ENCODE measurements at regions not wholly inside any gene's neighbourhood (a gene's known extent, or its start where the extent isn't known, plus 50 kb on each side); places are given as distances from the start of the nearest gene placed in this dataset.

DNA sequence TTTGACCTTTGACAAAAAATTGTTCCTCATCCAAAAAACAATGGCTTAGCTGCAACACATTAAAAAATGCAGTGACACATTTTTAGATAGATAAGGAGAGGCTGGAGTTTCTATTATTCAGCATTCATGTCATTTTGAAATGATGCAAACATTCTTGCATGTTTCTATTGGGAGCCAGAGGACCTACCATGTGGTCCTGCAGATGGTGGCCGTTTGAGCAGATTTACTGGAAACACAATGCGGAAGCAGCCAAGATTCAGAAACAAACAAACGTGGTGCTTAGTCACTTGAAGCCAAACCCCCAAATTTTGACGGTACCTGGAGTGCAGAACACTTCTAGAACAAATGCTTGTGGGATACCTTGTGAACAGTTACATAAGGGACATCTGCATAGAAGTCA lies 456.7 kb downstream of the PCDH18 start:
- no peak for DNase-seq (ENCODE audit: low read depth)
- TF ChIP-seq, protein P1, sequence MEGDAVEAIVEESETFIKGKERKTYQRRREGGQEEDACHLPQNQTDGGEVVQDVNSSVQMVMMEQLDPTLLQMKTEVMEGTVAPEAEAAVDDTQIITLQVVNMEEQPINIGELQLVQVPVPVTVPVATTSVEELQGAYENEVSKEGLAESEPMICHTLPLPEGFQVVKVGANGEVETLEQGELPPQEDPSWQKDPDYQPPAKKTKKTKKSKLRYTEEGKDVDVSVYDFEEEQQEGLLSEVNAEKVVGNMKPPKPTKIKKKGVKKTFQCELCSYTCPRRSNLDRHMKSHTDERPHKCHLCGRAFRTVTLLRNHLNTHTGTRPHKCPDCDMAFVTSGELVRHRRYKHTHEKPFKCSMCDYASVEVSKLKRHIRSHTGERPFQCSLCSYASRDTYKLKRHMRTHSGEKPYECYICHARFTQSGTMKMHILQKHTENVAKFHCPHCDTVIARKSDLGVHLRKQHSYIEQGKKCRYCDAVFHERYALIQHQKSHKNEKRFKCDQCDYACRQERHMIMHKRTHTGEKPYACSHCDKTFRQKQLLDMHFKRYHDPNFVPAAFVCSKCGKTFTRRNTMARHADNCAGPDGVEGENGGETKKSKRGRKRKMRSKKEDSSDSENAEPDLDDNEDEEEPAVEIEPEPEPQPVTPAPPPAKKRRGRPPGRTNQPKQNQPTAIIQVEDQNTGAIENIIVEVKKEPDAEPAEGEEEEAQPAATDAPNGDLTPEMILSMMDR (IDR thresholded peaks at IDR 0.05; ENCODE audit: control insufficient read depth, extremely low read depth, insufficient read depth): no peak

DNA sequence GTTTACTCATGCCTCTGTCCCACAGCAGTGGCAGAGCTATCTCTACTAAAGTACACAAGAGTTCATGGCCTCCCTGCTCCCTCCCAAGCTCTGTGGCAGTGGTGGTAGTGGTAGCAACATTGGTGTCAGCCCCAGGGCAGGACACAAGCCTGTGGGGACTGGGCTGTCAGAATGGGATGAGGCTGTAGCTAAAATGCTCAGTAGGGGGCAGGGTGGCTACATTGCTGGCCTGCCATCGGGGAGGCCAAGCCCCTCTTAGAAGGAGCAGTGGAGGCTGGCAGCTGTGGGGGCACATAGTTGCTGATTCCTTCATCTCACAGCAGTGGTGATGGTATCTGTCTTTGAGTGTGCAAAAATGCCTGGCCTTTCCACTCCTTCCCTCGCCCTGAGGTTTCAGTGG lies 461.7 kb downstream of the PCDH18 start:
- DNase-seq (ENCODE audit: low read depth): no peak

More for the DNA sequence above, 456.7 kb downstream of the PCDH18 start:
- no peak overlapping the region for H3K4me3 ChIP-seq (ENCODE audit: low read depth, low read length)

DNA sequence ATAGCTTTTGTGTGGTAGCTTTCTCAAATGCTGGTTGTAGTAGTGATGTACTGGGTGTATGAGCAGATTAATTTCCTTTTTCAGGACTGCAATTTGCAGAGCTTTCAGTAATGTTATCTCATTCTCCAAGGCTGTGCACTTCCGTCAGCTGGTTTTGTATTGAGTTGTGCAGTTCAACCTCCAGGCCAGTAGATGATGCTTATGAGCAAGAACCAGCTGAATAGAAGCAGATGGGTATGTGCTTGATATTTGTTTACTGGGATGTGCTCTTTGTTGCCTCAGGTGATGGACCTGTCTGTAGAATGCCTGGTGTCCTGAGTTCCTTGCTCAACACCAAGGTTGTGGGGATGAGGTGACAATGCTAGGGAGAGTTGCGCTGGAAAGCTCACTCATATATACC lies 462.8 kb downstream of the PCDH18 start:
- no peak for DNase-seq (ENCODE audit: low read depth)

More for the DNA sequence above, 461.7 kb downstream of the PCDH18 start:
- TF ChIP-seq, protein P1 (IDR thresholded peaks at IDR 0.05; ENCODE audit: control insufficient read depth, extremely low read depth, insufficient read depth): 0 out of 2 replicates have a peak, but pooled peaks have one; percentile 14
- no peak overlapping the region for H3K4me3 ChIP-seq (ENCODE audit: low read depth, low read length)

DNA sequence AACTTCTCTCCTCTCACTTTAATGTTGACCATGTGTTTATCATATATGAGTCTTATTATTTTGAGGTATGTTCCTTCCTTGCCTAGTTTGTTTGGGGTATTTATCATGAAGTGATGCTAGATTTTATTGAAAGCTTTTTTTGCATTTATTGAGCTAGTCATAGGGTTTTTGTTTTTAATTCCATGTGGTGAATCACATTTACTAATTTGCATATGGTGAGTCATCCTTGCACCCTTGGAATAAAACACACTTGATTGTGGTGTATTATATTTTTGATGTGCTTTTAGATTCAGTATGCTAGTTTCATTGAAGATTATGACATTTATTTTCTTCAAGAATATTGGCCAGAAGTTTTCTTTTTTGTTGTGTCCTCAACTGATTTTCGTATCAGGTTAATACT lies 464.6 kb downstream of the PCDH18 start:
- H3K4me3 ChIP-seq (ENCODE audit: low read depth, low read length): no peak overlapping the region
- TF ChIP-seq, protein P1 (IDR thresholded peaks at IDR 0.05; ENCODE audit: control insufficient read depth, extremely low read depth, insufficient read depth): no peak
- DNase-seq (ENCODE audit: low read depth): no peak

More for the DNA sequence above, 462.8 kb downstream of the PCDH18 start:
- TF ChIP-seq, protein P1 (IDR thresholded peaks at IDR 0.05; ENCODE audit: control insufficient read depth, extremely low read depth, insufficient read depth): no peak
- no peak overlapping the region for H3K4me3 ChIP-seq (ENCODE audit: low read depth, low read length)

DNA sequence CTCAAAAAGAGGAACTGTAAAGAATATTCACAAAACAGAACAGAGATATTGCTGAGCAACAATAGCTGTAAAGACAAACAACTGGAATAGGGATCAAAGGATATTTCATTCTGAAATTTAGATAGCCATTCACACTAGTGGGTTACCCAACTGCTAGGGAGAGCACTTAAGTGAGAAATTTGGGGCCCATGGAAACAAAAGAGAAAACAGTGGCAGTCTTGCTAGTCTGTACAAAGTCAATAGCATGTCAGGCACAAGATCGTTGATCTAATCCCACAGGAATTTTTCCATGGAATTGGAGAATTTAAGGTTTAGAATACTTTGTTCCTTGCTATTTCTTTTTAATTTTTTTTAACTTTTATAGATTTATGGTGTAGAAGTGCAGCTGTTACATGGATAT lies 467.0 kb downstream of the PCDH18 start:
- no peak overlapping the region for H3K4me3 ChIP-seq (ENCODE audit: low read depth, low read length)
- DNase-seq (ENCODE audit: low read depth): no peak
- TF ChIP-seq, protein P1 (IDR thresholded peaks at IDR 0.05; ENCODE audit: control insufficient read depth, extremely low read depth, insufficient read depth): no peak

DNA sequence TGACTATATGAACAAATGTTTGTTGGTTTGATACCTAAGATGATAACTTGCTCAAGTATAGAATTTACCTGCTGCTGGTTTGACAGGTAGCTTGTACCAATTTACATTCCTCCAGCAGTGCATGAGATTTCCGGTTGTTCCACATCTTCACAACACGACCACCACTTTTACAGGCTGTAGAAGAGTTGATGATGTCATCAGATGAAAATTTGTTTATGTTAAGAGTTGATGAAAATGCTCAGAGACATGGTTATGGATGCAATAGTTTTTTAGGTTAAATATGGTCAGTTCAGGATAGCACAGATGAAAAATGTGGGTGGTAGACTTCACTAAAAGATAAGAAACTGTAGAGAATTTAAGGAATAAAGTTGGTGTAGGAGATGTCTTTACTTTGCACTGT lies 468.3 kb downstream of the PCDH18 start:
- TF ChIP-seq, protein P1 (IDR thresholded peaks at IDR 0.05; ENCODE audit: control insufficient read depth, extremely low read depth, insufficient read depth): no peak

DNA sequence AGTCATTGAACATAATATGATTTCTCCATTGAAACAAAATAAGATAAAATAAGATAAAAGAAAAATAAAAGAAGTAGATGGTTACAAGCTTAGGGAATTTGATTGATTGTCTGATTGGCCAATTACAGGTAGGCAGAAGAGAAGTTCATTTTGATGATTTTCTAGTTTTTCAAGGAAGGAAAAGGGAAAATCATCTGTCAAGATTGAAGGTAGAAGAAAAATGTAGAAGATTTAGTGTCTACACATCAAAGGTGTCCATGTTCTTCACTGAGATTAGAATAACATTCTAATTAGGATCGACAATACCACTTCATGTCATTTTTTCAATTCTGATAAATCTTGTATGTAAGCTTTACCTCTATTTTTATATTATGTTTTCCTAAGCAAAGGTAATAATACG lies 489.1 kb downstream of the PCDH18 start:
- TF ChIP-seq, protein P1 (IDR thresholded peaks at IDR 0.05; ENCODE audit: control insufficient read depth, extremely low read depth, insufficient read depth): no peak
- no peak overlapping the region for H3K4me3 ChIP-seq (ENCODE audit: low read depth, low read length)
- DNase-seq (ENCODE audit: low read depth): no peak

More for the DNA sequence above, 468.3 kb downstream of the PCDH18 start:
- no peak for DNase-seq (ENCODE audit: low read depth)
- H3K4me3 ChIP-seq (ENCODE audit: low read depth, low read length): no peak overlapping the region

Data from LNCaP clone FGC (cell line).